Activated gamma-delta T cell (primary cell): ENCODE measurements at regions not wholly inside any gene's neighbourhood (a gene's known extent, or its start where the extent isn't known, plus 50 kb on each side); places are given as distances from the start of the nearest gene placed in this dataset.

Source experiments
- DNase-seq: peaks from one replicate; lab custom pipeline; 2025; lab: John Stamatoyannopoulos, UW

- no peak for DNase-seq
These were observed 80.4 kb upstream of the MGAT5 start for GRCh38 chr2:134173338-134174016.

- DNase-seq = no peak
These were observed 79.2 kb upstream of the MGAT5 start for GRCh38 chr2:134174711-134175110.

- no peak for DNase-seq
These were observed 78.0 kb upstream of the MGAT5 start for GRCh38 chr2:134175834-134176233.

GRCh38 chr2:134177351-134177931, 76.4 kb upstream of the MGAT5 start:
- DNase-seq = no peak

GRCh38 chr2:134178138-134178877, 75.6 kb upstream of the MGAT5 start:
- no peak for DNase-seq

GRCh38 chr2:134181219-134181618, 72.7 kb upstream of the MGAT5 start:
- DNase-seq = no peak

- DNase-seq = no peak
These were observed 70.2 kb upstream of the MGAT5 start for GRCh38 chr2:134183679-134184078.

GRCh38 chr2:134185639-134186038, 68.2 kb upstream of the MGAT5 start:
- no peak for DNase-seq

- no peak for DNase-seq
These were observed 64.7 kb upstream of the MGAT5 start for GRCh38 chr2:134189009-134189720.

GRCh38 chr2:134190062-134190806, 63.6 kb upstream of the MGAT5 start:
- no peak for DNase-seq

GRCh38 chr2:134190807-134191203, 63.1 kb upstream of the MGAT5 start:
- DNase-seq = no peak

GRCh38 chr2:134191835-134192234, 62.0 kb upstream of the MGAT5 start:
- DNase-seq = no peak

GRCh38 chr2:134193006-134193405, 60.9 kb upstream of the MGAT5 start:
- DNase-seq = no peak

GRCh38 chr2:134194519-134194918, 59.4 kb upstream of the MGAT5 start:
- DNase-seq = no peak

- no peak for DNase-seq
These were observed 58.5 kb upstream of the MGAT5 start for GRCh38 chr2:134195341-134195740.

- no peak for DNase-seq
These were observed 56.4 kb upstream of the MGAT5 start for GRCh38 chr2:134197445-134197844.

GRCh38 chr2:134198006-134198634, 55.8 kb upstream of the MGAT5 start:
- no peak for DNase-seq

GRCh38 chr2:134199123-134199522, 54.7 kb upstream of the MGAT5 start:
- no peak for DNase-seq

- DNase-seq = no peak
These were observed 53.7 kb upstream of the MGAT5 start for GRCh38 chr2:134200036-134200618.

- no peak for DNase-seq
These were observed 52.3 kb upstream of the MGAT5 start for GRCh38 chr2:134201533-134201932.

- no peak for DNase-seq
These were observed 51.5 kb upstream of the MGAT5 start for GRCh38 chr2:134202371-134202770.
